GM12891 (cell line): ENCODE measurements at regions not wholly inside any gene's neighbourhood (a gene's known extent, or its start where the extent isn't known, plus 50 kb on each side); places are given as distances from the start of the nearest gene placed in this dataset.

Experiments
- POLR2A ChIP-seq: IDR thresholded peaks from 2 replicates; pipeline ENCODE4 v1.6.1; 2011; ENCODE audit warnings: low read depth, low read length, control low read depth
- POLR2AphosphoS5 ChIP-seq: IDR thresholded peaks from 2 replicates; pipeline ENCODE4 v1.6.1; 2011; ENCODE audit warnings: low read depth, low read length, control low read depth
- TAF1 ChIP-seq: IDR thresholded peaks from 2 replicates; pipeline ENCODE4 v1.6.1; 2011; ENCODE audit warnings: low read depth, low read length, control low read depth

DNA sequence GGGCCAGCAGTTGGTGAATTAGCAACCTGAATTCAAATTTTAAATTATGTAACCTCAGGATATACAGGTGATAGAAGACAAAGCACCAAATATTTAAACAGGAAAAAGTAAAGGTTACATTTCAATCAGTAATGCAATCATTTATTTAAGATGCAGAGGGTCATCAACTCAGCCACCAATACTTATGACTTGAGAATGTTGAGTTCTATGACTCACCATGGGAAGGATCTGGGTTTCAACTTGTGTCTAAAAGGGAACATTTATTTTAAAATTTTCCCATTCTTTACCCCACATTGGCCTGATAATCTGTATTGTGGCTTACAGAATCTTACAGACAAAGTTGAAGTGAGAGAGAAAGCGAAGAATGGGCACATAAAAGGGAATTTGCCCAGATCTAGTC, 418.0 kb downstream of the NDFIP2 start:
- no peak for TF ChIP-seq POLR2A
- no peak for TF ChIP-seq TAF1
- TF ChIP-seq POLR2AphosphoS5, result no peak
